ENCODE measurements at regions not wholly inside any gene's neighbourhood (a gene's known extent, or its start where the extent isn't known, plus 50 kb on each side); places are given as distances from the start of the nearest gene placed in this dataset.

DNA sequence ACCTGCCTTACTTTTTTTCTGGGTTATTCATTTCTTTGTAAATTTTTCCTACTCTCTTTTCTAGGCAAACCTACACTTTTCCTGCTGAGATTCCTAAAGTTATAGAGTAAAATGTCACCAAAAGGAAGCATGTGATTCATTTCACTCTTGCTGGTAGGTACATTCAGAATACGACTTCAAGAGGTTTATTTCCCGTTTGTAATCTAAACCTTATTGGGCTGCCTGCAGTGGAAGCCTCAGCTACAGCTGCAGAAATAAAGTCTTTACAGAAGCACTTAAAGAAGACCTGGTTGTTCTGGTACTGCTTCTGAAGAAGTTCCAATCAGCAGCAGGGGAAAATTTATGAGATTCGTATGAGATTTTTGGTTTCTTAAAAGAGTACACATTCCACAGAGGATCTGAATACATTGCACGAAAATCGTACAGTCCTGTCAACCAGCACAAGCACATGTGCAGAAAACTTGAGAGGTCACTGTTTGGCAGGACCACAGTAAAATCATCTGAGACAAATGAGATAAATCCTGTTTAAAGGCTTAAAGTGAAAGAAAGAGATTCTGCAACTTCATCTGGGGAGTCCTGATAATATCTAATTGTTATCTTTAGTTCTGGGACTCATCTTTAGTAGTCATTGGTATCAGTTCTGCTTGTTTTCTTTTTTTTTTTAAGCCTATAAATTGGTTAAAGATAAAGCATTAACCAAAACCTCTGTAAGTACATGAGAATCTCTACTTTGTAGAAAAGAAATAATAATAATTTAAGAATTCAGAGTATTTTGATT, 109.9 kb upstream of the ADGRL2 start:
- TF ChIP-seq CTCF (IDR thresholded peaks at IDR 0.05; ENCODE audit: insufficient read depth, low read length, poor library complexity, severe bottlenecking) (no peak), EZH2phosphoT487 (conservative IDR thresholded peaks at IDR 0.05; ENCODE audit: low read length) (no peak)

Data from SU-DHL-6 (cell line).